Activated CD4-positive, alpha-beta T cell treated with anti-CD3 and anti-CD28 coated beads for 48 hours (primary cell): ENCODE measurements at regions not wholly inside any gene's neighbourhood (a gene's known extent, or its start where the extent isn't known, plus 50 kb on each side); places are given as distances from the start of the nearest gene placed in this dataset.
A peak's percentile ranks its signal among the peaks of the same experiment; 100 is the strongest.
"Not testable (repeated sequence)": the region's sequence is repeated elsewhere in the genome, so short reads cannot be mapped to it uniquely, and the experiment has no call there.

Experiments
- DNase-seq: peaks from one replicate; pipeline ENCODE4 v3.0.0-alpha.2; 2020

- DNase-seq: not testable (repeated sequence)
Observed at GRCh38 chr15:30761365-30761764, 135.4 kb downstream of the ARHGAP11B start.

GRCh38 chr15:30769390-30770124, 134.2 kb upstream of the FAN1 start:
- not testable (repeated sequence) for DNase-seq

- DNase-seq: no peak
Observed at GRCh38 chr15:30770759-30771158, 133.0 kb upstream of the FAN1 start.

- no peak for DNase-seq
Observed at GRCh38 chr15:30783019-30783418, 120.7 kb upstream of the FAN1 start.

GRCh38 chr15:30788595-30788994, 115.1 kb upstream of the FAN1 start:
- no peak for DNase-seq

- peak; percentile 40 for DNase-seq
Observed at GRCh38 chr15:30791239-30792175, 112.2 kb upstream of the FAN1 start.

- DNase-seq: not testable (repeated sequence)
Observed at GRCh38 chr15:30792843-30793242, 110.9 kb upstream of the FAN1 start.

GRCh38 chr15:30794388-30794787, 109.3 kb upstream of the FAN1 start:
- no peak for DNase-seq

GRCh38 chr15:30799565-30799964, 104.2 kb upstream of the FAN1 start:
- DNase-seq: not testable (repeated sequence)

GRCh38 chr15:30801140-30801895, 102.4 kb upstream of the FAN1 start:
- peak; percentile 17 for DNase-seq

GRCh38 chr15:30802001-30802400, 101.7 kb upstream of the FAN1 start:
- not testable (repeated sequence) for DNase-seq

- not testable (repeated sequence) for DNase-seq
Observed at GRCh38 chr15:30803703-30804102, 100.0 kb upstream of the FAN1 start.

GRCh38 chr15:30816430-30816829, 87.3 kb upstream of the FAN1 start:
- no peak for DNase-seq

- DNase-seq: peak; percentile 57
Observed at GRCh38 chr15:30823068-30823813, 80.5 kb upstream of the FAN1 start.

GRCh38 chr15:30824518-30825195, 79.1 kb upstream of the FAN1 start:
- no peak for DNase-seq

GRCh38 chr15:30827625-30828303, 76.0 kb upstream of the FAN1 start:
- DNase-seq: no peak

GRCh38 chr15:30828304-30828639, 75.4 kb upstream of the FAN1 start:
- not testable (repeated sequence) for DNase-seq

- DNase-seq: no peak
Observed at GRCh38 chr15:30830961-30831360, 72.8 kb upstream of the FAN1 start.

- DNase-seq: peak; percentile 32
Observed at GRCh38 chr15:30833379-30833778, 70.3 kb upstream of the FAN1 start.

- DNase-seq: not testable (repeated sequence)
Observed at GRCh38 chr15:30841639-30842038, 62.1 kb upstream of the FAN1 start.

- peak; percentile 37 for DNase-seq
Observed at GRCh38 chr15:30842798-30843472, 60.8 kb upstream of the FAN1 start.
